Chondrocyte (in vitro differentiated cells): ENCODE measurements at regions not wholly inside any gene's neighbourhood (a gene's known extent, or its start where the extent isn't known, plus 50 kb on each side); places are given as distances from the start of the nearest gene placed in this dataset.
"Not testable (repeated sequence)": the region's sequence is repeated elsewhere in the genome, so short reads cannot be mapped to it uniquely, and the experiment has no call there.

Experiments used
- DNase-seq: peaks from one replicate; pipeline ENCODE4 v3.0.0; 2021; ENCODE audit warnings: mixed read lengths, low spot score
- H3K27ac Mint-ChIP-seq: one replicate; pipeline ENCODE4 v1.8.0; 2021; ENCODE audit warnings: mild to moderate bottlenecking, moderate library complexity, mixed read lengths; ENCODE audit not compliant: unreplicated experiment
- H3K27me3 Mint-ChIP-seq: 2 replicates; pipeline ENCODE4 v1.8.0; 2021; ENCODE audit warnings: low read depth, mixed read lengths
- H3K36me3 Mint-ChIP-seq: 2 replicates; pipeline ENCODE4 v1.8.0; 2021; ENCODE audit warnings: low read depth, mixed read lengths
- H3K4me1 Mint-ChIP-seq: 2 replicates; pipeline ENCODE4 v1.8.0; 2021; ENCODE audit warnings: low read depth, mild to moderate bottlenecking, mixed read lengths
- H3K4me3 Mint-ChIP-seq: one replicate; pipeline ENCODE4 v1.8.0; 2021; ENCODE audit warnings: mild to moderate bottlenecking, moderate library complexity, mixed read lengths; ENCODE audit not compliant: unreplicated experiment
- H3K9me3 Mint-ChIP-seq: 2 replicates; pipeline ENCODE4 v1.8.0; 2021; ENCODE audit warnings: low read depth, mixed read lengths
- CTCF ChIP-seq: fragments of 200-600 bp; sonication (generic); IDR thresholded peaks from 2 replicates; pipeline ENCODE4 v1.5.0; 2021; ENCODE audit warnings: antibody characterized with exemption, mild to moderate bottlenecking, moderate library complexity

GRCh38 chrX:53768865-53769264, 82.3 kb upstream of the HUWE1 start:
- Mint-ChIP-seq H3K27ac (no peak overlapping the region), H3K36me3 (no peaks in the 10 kb centered on the region), H3K9me3 (peaks cover 5% of the 10 kb centered on the region), H3K4me3 (no peak overlapping the region), H3K4me1 (no peaks in the 10 kb centered on the region), H3K27me3 (peaks cover 6% of the 10 kb centered on the region)
- DNase-seq: no peak
- no peak for TF ChIP-seq CTCF

GRCh38 chrX:53768451-53768850, 81.9 kb upstream of the HUWE1 start:
- Mint-ChIP-seq H3K36me3 (no peaks in the 10 kb centered on the region), H3K9me3 (peaks cover 5% of the 10 kb centered on the region), H3K4me1 (no peaks in the 10 kb centered on the region), H3K4me3 (no peak overlapping the region), H3K27me3 (peaks cover 6% of the 10 kb centered on the region), H3K27ac (no peak overlapping the region)
- no peak for DNase-seq
- TF ChIP-seq CTCF: no peak

- Mint-ChIP-seq H3K36me3 (no peaks in the 10 kb centered on the region), H3K4me1 (no peaks in the 10 kb centered on the region), H3K27ac (no peak overlapping the region), H3K4me3 (no peak overlapping the region), H3K9me3 (peaks cover 3% of the 10 kb centered on the region), H3K27me3 (peaks cover 6% of the 10 kb centered on the region)
- no peak for DNase-seq
- no peak for TF ChIP-seq CTCF
Observed at GRCh38 chrX:53767544-53767943, 81.0 kb upstream of the HUWE1 start.

- not testable (repeated sequence) for H3K4me1 Mint-ChIP-seq, H3K27me3 Mint-ChIP-seq, DNase-seq, H3K4me3 Mint-ChIP-seq, H3K27ac Mint-ChIP-seq, H3K9me3 Mint-ChIP-seq, H3K36me3 Mint-ChIP-seq
Observed at GRCh38 chrX:53757181-53757580, 70.7 kb upstream of the HUWE1 start.

- no peak for DNase-seq
- Mint-ChIP-seq H3K36me3 (no peaks in the 10 kb centered on the region), H3K27ac (no peak overlapping the region), H3K27me3 (no peaks in the 10 kb centered on the region), H3K4me1 (no peaks in the 10 kb centered on the region), H3K4me3 (no peak overlapping the region), H3K9me3 (peaks cover 5% of the 10 kb centered on the region)
- TF ChIP-seq CTCF: no peak
Observed at GRCh38 chrX:53746718-53747117, 60.2 kb upstream of the HUWE1 start.

- H3K36me3 Mint-ChIP-seq: no peaks in the 10 kb centered on the region
- H3K4me1 Mint-ChIP-seq: no peaks in the 10 kb centered on the region
Observed at GRCh38 chrX:53743244-53743643, 56.7 kb upstream of the HUWE1 start.

More at GRCh38 chrX:53743244-53743643, 56.7 kb upstream of the HUWE1 start:
- no peak for TF ChIP-seq CTCF
- Mint-ChIP-seq H3K4me3 (no peak overlapping the region), H3K27ac (no peak overlapping the region), H3K9me3 (peaks cover 3% of the 10 kb centered on the region), H3K27me3 (peaks cover 4% of the 10 kb centered on the region)
- DNase-seq: no peak
